ENCODE measurements at regions not wholly inside any gene's neighbourhood (a gene's known extent, or its start where the extent isn't known, plus 50 kb on each side); places are given as distances from the start of the nearest gene placed in this dataset.

GRCh38 chr2:180607514-180608049, 372.8 kb upstream of the UBE2E3 start:
- TF ChIP-seq CTCF (IDR thresholded peaks at IDR 0.05): no peak
- no peak for TF ChIP-seq POLR2A (IDR thresholded peaks at IDR 0.05)
